Activated CD4-positive, alpha-beta T cell treated with anti-CD3 and anti-CD28 coated beads for 24 hours (primary cell): ENCODE measurements at regions not wholly inside any gene's neighbourhood (a gene's known extent, or its start where the extent isn't known, plus 50 kb on each side); places are given as distances from the start of the nearest gene placed in this dataset.

Experiments used
- DNase-seq, 2 donors: peaks; one replicate each; pipeline ENCODE4 v3.0.0-alpha.2; 2020; ENCODE audit warnings: low read depth in 2 of 2

DNA sequence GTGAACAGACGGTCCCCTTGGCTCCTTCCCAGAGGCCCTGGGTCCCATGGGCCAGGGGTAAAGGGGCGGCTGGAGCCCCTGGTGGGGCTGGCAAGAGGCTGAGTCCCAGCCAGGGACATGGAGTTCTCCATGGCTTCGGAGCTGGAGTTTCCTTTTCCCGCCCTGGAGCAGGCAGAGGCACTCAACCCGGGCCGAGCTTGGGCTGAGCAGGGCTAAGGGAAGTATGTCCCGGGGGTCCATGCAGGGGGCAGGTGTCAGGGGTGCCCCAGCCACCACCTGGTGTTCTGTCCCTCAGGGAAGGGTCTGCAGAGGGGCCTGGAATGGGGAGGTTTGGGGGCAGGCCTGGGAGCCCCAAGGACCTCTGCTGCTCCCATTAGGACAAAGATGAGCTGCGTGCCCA lies 54.0 kb upstream of the TPM4 start:
- DNase-seq, result no peak

DNA sequence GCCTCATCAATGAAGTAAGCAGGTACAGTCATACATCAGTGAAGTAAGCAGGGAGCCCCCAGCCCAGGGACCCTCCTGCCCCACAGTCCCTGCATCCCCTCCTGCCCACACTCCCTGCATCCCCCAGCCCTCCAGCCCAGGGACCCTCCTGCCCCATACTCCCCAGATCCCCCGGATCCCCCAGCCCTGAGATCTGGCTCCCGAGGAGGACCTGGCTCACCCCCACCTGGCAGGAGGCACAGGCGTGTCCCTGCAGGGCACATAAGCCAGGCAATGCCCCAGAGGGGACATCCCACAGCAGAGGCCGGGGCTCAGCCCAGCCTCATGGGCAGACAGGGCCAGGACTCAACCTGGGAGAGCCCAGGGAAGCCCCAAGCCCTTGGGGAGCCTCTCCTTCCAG lies 53.6 kb upstream of the TPM4 start:
- no peak for DNase-seq

DNA sequence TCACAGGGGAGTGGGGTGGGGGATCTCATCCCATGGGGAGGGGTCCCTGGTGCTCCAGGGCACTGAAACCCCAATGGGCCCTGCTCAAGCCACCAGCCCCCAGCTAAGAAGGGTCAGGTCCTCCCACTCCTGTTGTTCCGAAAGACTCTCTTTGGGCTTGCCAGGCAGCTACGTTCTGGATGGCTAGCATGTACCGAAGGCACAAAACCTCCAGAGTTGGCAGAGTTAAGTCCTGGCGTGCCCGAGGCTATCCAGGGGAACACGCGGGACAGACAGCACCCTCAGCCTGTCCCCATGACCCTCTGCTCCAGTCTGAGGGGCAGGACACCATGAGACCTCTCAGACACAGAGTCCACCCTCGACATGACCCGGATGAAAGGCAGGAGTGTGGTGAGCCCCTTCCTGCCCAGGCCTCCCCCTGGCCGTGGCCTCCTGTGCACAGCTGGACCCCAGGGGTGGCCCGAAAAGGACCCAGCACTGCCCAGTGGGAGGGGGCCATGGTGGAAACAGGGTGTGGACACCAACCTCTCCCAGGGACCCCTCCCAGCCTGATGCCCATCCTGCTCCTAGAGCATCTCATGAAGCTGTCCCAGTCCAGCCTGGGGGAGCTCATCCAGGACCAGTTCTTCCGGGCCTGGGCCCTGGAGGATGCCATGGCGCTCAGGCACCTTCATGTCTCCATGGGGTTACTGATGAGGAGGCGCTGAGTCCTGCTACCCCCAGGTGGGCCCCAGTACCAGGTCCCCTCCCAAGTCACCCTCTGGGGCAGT lies 53.0 kb upstream of the TPM4 start:
- DNase-seq, result no peak

DNA sequence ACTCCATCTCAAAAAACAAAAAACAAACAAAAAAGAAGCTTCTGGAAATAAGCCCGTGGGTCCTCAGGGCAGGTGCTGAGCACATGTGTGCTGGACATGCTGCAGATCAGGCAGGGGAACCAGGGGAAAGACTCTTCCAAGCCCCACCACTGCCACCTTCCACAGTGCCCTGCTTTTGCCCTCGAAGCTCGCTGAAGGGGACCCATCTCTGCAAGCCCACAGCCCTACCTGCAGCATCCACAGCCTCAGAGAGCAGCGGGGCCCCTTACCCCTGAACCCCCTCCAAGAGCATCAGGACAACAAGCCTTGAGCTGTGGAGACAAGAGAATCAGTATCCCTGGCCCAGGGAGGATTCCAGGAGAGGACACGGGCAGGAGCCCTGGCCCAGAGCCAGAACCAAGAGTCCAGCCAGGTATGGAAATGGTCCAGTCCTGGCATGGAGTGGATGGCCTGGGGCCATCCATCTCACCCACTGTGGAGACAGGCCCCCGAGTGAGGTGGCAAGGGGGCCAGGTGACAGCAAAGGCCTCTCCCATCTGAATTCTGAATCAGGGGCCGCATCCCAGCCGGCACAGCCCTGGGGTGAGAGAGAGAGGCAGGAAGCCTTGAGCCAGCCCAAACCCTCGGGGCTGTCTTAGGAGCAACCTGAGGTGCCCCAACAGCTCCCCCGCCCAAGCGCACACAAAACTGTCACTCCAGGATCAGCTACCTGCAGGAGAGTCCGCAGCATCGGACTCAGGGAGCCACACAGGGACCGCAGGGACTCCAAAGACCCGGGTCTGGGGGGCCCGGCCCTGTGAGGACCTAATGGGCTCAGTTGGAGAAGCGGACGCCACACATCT lies 51.8 kb upstream of the TPM4 start:
- no peak for DNase-seq

DNA sequence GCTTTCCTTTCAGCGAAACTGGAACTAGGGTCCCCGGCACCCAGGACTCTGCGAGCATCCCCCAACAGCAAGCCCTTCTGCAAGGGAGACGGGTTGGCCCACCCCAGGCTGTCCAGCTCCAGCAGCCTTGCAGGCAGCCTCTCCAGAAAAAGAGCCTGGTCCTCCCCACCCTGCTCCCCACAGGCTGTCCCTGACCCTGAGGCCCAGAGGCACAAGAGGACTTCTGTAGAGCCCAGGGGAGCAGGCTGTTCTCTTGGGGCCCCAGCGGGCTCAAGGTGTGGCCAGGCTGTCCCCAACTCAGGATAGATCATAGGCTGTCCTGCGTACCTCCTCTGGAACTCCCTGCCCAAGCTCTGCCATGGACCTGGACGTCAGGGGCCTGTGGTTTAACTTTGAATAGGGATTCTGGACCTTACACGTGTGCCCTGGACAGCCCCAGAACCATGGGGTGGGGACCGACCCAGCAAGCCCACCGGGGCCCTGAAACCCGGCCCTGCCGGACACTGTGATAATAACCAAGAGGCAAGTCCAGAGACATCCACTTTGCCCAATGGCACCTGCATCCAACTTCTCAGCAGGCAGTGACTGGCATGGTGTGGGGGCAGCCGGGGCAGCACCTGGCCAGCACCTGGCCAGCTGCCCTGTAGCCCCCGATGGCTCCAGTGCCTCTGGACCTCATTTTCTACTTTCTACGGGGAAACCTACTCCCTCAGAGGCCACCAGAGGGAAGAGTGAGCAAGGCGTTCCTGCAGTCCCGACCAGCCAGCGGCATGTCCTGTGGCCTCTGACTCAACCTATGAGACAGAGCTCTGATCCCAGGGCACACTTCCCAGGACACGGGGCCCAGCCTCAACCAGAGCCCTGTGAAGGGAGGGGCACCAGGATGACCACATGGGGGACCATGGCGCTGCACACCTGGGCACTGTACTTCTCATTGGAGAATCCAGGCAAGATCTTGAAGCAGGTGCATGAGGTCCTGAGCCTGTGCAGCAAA lies 50.9 kb upstream of the TPM4 start:
- DNase-seq, result no peak

DNA sequence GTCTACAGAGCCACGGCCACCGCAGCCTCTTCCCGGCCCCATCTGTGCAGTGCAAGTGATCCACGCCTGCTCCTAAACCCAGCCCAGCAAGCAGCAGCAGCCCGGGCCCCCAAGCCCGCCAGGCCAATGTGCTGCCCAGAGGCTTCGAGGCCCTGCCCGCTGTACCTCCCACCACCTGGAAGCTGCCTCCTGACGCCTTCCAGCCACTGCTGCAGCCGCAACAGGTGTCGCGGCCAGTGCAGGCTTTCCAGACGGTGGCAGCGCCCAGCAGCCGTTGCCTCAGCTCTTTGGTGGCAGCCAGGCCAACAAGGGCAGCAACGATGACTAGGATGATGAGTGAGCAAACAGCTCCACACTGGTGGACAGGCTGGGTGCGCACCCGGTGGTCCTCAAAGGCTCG lies 50.2 kb upstream of the TPM4 start:
- DNase-seq, result no peak
